ENCODE measurements at regions not wholly inside any gene's neighbourhood (a gene's known extent, or its start where the extent isn't known, plus 50 kb on each side); places are given as distances from the start of the nearest gene placed in this dataset.

DNA sequence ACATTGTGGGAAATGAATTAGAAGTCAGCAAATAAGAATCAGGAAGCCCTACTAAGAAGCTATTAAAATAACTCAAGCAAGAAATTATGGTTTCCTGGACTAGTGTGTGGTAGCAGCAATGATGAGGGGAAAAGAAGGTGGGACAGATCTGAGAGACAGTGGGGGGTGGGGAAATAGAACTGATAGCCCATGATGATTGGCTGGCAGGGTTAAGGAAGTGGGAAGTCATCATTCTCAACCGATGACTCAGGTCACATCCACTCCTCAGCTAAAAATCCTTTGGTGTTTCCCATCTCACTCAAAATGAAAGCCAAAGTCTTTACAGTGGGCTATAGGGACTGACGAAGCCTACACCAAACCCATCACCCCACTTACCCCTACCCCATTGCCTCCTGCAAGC lies 153.9 kb upstream of the ARHGEF26 start:
- ATAC-seq: no peak
- intact Hi-C loops (cut with DNase I): no loop called here

DNA sequence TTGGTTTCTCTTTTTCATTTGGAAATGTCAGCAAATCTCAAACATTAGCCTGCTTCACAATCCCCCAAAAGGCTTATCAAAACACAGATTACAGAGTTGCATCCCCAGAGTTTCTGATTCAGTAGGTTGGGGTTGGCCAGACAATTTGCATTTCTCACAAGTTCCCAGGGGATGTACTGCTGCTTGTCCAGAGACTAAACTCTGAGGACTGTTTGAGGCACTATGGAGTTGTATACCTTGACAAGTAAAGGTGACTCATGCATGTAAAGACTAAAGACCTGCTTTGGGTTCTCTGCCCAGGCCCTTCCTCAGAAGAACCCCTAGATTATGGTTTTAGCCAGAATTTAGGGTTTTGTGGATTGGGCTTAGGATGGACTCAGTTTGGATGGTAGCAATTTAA lies 151.1 kb upstream of the ARHGEF26 start:
- Histone ChIP-seq H3K4me1 (no peaks in the 10 kb centered on the region), H3K27ac (no peak overlapping the region), H3K36me3 (no peaks in the 10 kb centered on the region), H3K4me3 (no peak overlapping the region), H3K27me3 (no peaks in the 10 kb centered on the region), H3K9me3 (no peaks in the 10 kb centered on the region)
- intact Hi-C loops (cut with DNase I): no loop called here
- TF ChIP-seq, protein P1, sequence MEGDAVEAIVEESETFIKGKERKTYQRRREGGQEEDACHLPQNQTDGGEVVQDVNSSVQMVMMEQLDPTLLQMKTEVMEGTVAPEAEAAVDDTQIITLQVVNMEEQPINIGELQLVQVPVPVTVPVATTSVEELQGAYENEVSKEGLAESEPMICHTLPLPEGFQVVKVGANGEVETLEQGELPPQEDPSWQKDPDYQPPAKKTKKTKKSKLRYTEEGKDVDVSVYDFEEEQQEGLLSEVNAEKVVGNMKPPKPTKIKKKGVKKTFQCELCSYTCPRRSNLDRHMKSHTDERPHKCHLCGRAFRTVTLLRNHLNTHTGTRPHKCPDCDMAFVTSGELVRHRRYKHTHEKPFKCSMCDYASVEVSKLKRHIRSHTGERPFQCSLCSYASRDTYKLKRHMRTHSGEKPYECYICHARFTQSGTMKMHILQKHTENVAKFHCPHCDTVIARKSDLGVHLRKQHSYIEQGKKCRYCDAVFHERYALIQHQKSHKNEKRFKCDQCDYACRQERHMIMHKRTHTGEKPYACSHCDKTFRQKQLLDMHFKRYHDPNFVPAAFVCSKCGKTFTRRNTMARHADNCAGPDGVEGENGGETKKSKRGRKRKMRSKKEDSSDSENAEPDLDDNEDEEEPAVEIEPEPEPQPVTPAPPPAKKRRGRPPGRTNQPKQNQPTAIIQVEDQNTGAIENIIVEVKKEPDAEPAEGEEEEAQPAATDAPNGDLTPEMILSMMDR (IDR thresholded peaks at IDR 0.05): no peak
- DNase-seq (no peak), ATAC-seq (no peak)

More for the DNA sequence above, 153.9 kb upstream of the ARHGEF26 start:
- TF ChIP-seq, protein P1 (IDR thresholded peaks at IDR 0.05): no peak
- DNase-seq: no peak
- no peaks in the 10 kb centered on the region for H3K9me3 ChIP-seq
- no peaks in the 10 kb centered on the region for H3K36me3 ChIP-seq
- H3K27me3 ChIP-seq: no peaks in the 10 kb centered on the region
- no peaks in the 10 kb centered on the region for H3K4me1 ChIP-seq
- no peak overlapping the region for H3K4me3 ChIP-seq
- H3K27ac ChIP-seq: no peak overlapping the region

DNA sequence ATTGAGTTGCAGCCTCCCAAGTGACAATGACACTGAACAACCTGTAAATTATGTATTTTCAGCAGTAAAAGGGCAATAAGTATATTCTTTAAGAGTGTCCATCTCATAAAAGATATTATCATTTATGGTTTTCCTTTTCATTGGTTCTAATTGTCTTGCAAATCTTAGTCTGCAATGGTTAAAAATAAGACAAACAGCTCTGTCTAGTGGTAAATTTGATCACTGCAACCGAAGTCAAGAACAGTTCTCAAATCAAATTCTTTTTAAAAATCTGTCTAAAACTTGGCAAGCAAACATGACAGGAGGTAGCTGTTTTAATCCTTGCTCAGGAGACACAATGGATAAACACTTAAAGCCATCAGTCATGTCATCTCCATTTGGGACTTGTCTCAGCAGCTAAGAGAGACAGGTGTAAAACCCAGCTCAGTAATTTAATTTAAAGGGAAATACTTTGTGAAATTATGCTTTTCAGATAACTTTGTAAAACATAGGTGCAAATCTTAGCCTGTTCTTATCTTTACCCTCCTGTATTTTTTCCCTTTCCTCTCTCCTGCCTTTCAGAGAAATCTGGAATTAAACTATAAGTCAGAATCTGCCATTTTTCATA lies 150.3 kb upstream of the ARHGEF26 start:
- Histone ChIP-seq H3K27ac (no peak overlapping the region), H3K4me3 (no peak overlapping the region), H3K36me3 (no peaks in the 10 kb centered on the region), H3K27me3 (no peaks in the 10 kb centered on the region), H3K9me3 (no peaks in the 10 kb centered on the region), H3K4me1 (no peaks in the 10 kb centered on the region)
- TF ChIP-seq, protein P1 (IDR thresholded peaks at IDR 0.05): peak; percentile 44
- intact Hi-C loops (cut with DNase I): no loop called here
- DNase-seq (no peak), ATAC-seq (no peak)

GRCh38 chr3:153972862-153973261 lies 148.3 kb upstream of the ARHGEF26 start:
- no peak for ATAC-seq
- H3K27ac ChIP-seq: no peak overlapping the region
- TF ChIP-seq, protein P1 (IDR thresholded peaks at IDR 0.05): no peak
- no peaks in the 10 kb centered on the region for H3K36me3 ChIP-seq
- no peak overlapping the region for H3K4me3 ChIP-seq
- intact Hi-C loops (cut with DNase I): no loop called here
- no peaks in the 10 kb centered on the region for H3K9me3 ChIP-seq
- H3K4me1 ChIP-seq: no peaks in the 10 kb centered on the region
- H3K27me3 ChIP-seq: no peaks in the 10 kb centered on the region
- no peak for DNase-seq

DNA sequence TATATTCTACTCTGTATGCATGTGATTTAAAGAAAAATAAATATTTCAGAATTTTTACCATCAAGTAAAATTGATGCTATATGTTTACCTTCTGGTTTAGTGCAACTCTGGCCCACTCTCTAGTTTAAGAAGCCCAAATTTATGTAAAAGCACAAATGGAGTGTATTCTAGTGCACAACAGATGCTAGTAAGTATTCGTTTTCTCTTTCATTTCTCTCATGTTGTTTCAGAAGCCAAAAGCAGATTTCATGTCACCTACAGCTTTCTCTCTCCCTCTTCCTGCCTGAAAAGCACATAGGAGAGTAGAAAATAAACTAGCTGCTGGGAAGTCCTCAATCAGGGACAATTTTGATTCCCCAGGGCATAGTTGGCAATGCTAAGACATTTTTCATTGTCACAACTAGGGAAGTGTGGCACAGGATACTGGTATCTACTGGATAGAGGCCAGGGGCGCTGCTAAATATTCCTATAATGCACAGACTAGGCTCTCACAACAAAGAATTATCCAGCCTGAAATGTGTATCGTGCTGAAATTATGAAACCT lies 147.4 kb upstream of the ARHGEF26 start:
- DNase-seq (no peak), ATAC-seq (no peak)
- Histone ChIP-seq H3K9me3 (no peaks in the 10 kb centered on the region), H3K4me3 (no peak overlapping the region), H3K27ac (no peak overlapping the region), H3K4me1 (no peaks in the 10 kb centered on the region), H3K36me3 (no peaks in the 10 kb centered on the region), H3K27me3 (no peaks in the 10 kb centered on the region)
- intact Hi-C loops (cut with DNase I): no loop called here
- TF ChIP-seq, protein P1 (IDR thresholded peaks at IDR 0.05): no peak

- Histone ChIP-seq H3K9me3 (no peaks in the 10 kb centered on the region), H3K36me3 (no peaks in the 10 kb centered on the region), H3K27me3 (no peaks in the 10 kb centered on the region), H3K27ac (no peak overlapping the region), H3K4me1 (no peaks in the 10 kb centered on the region), H3K4me3 (no peak overlapping the region)
- TF ChIP-seq, protein P1 (IDR thresholded peaks at IDR 0.05): no peak
- intact Hi-C loops (cut with DNase I): no loop called here
- DNase-seq (no peak), ATAC-seq (no peak)
Observed at GRCh38 chr3:153974614-153975013, 146.6 kb upstream of the ARHGEF26 start.
